ENCODE measurements at regions not wholly inside any gene's neighbourhood (a gene's known extent, or its start where the extent isn't known, plus 50 kb on each side); places are given as distances from the start of the nearest gene placed in this dataset.

- H3K79me2 ChIP-seq (replicated peaks; ENCODE audit: insufficient read depth, low read length) = no peaks in the 10 kb centered on the region
- no peaks in the 10 kb centered on the region for H4K20me1 ChIP-seq (ENCODE audit: insufficient read depth)
- H3F3A ChIP-seq (ENCODE audit: insufficient read depth, low read length, poor library complexity, severe bottlenecking) = no peaks in the 10 kb centered on the region
- no peak overlapping the region for H3K27ac ChIP-seq (ENCODE audit: low read length)
- no peak overlapping the region for H2AFZ ChIP-seq (ENCODE audit: low read depth, low read length)
- no peak overlapping the region for H3K9ac ChIP-seq (ENCODE audit: low read length)
- H3K9me3 ChIP-seq (ENCODE audit: low read length) = no peaks in the 10 kb centered on the region
- no peaks in the 10 kb centered on the region for H3K9me2 ChIP-seq (ENCODE audit: insufficient read depth, low read length)
- H3K27me3 ChIP-seq (ENCODE audit: insufficient read depth, low read depth, low read length) = no peaks in the 10 kb centered on the region
- no peak overlapping the region for H3K4me3 ChIP-seq (ENCODE audit: low read length)
- no peaks in the 10 kb centered on the region for H3K36me3 ChIP-seq (ENCODE audit: insufficient read depth, low read length)
- TF ChIP-seq POLR2AphosphoS5 (IDR thresholded peaks at IDR 0.05) (peak; percentile 67), MXI1 (conservative IDR thresholded peaks at IDR 0.05; ENCODE audit: poor library complexity, severe bottlenecking) (no peak), SMC3 (conservative IDR thresholded peaks at IDR 0.05; ENCODE audit: poor library complexity) (no peak), EP300 (conservative IDR thresholded peaks at IDR 0.05; ENCODE audit: poor library complexity, severe bottlenecking) (peak; percentile 71), CTCF (IDR thresholded peaks at IDR 0.05; ENCODE audit: poor library complexity, severe bottlenecking) (no peak), RAD21 (conservative IDR thresholded peaks at IDR 0.05) (no peak), TAF1 (IDR thresholded peaks at IDR 0.05; ENCODE audit: low read depth) (no peak), REST (IDR thresholded peaks at IDR 0.05; ENCODE audit: borderline replicate concordance) (peak; percentile 25), EZH2 (IDR thresholded peaks at IDR 0.05; ENCODE audit: borderline replicate concordance, insufficient read depth, low read length, poor library complexity, severe bottlenecking) (no peak)
- no peak overlapping the region for H3K4me2 ChIP-seq (ENCODE audit: low read length)
These were observed 210.6 kb upstream of the NOVA1 start for GRCh38 chr14:26808407-26808806.

- H3K27ac ChIP-seq (ENCODE audit: low read length) = no peak overlapping the region
- H3K36me3 ChIP-seq (ENCODE audit: insufficient read depth, low read length) = no peaks in the 10 kb centered on the region
- no peaks in the 10 kb centered on the region for H4K20me1 ChIP-seq (ENCODE audit: insufficient read depth)
- H3F3A ChIP-seq (ENCODE audit: insufficient read depth, low read length, poor library complexity, severe bottlenecking) = no peaks in the 10 kb centered on the region
- TF ChIP-seq CTCF (IDR thresholded peaks at IDR 0.05; ENCODE audit: poor library complexity, severe bottlenecking) (no peak), EZH2 (IDR thresholded peaks at IDR 0.05; ENCODE audit: borderline replicate concordance, insufficient read depth, low read length, poor library complexity, severe bottlenecking) (no peak), EP300 (conservative IDR thresholded peaks at IDR 0.05; ENCODE audit: poor library complexity, severe bottlenecking) (no peak), MXI1 (conservative IDR thresholded peaks at IDR 0.05; ENCODE audit: poor library complexity, severe bottlenecking) (no peak), SMC3 (conservative IDR thresholded peaks at IDR 0.05; ENCODE audit: poor library complexity) (no peak), TAF1 (IDR thresholded peaks at IDR 0.05; ENCODE audit: low read depth) (no peak), POLR2AphosphoS5 (IDR thresholded peaks at IDR 0.05) (no peak), REST (IDR thresholded peaks at IDR 0.05; ENCODE audit: borderline replicate concordance) (no peak), RAD21 (conservative IDR thresholded peaks at IDR 0.05) (no peak)
- H2AFZ ChIP-seq (ENCODE audit: low read depth, low read length) = no peak overlapping the region
- no peaks in the 10 kb centered on the region for H3K9me3 ChIP-seq (ENCODE audit: low read length)
- no peak overlapping the region for H3K4me3 ChIP-seq (ENCODE audit: low read length)
- H3K9ac ChIP-seq (ENCODE audit: low read length) = no peak overlapping the region
- H3K4me2 ChIP-seq (ENCODE audit: low read length) = no peak overlapping the region
- no peaks in the 10 kb centered on the region for H3K27me3 ChIP-seq (ENCODE audit: insufficient read depth, low read depth, low read length)
- no peaks in the 10 kb centered on the region for H3K9me2 ChIP-seq (ENCODE audit: insufficient read depth, low read length)
- no peaks in the 10 kb centered on the region for H3K79me2 ChIP-seq (replicated peaks; ENCODE audit: insufficient read depth, low read length)
These were observed 212.8 kb upstream of the NOVA1 start for GRCh38 chr14:26810631-26811030.
